ENCODE measurements at regions not wholly inside any gene's neighbourhood (a gene's known extent, or its start where the extent isn't known, plus 50 kb on each side); places are given as distances from the start of the nearest gene placed in this dataset.

GRCh38 chr6:90434094-90434493, 137.5 kb upstream of the BACH2 start:
- DNase-seq, result no peak

DNA sequence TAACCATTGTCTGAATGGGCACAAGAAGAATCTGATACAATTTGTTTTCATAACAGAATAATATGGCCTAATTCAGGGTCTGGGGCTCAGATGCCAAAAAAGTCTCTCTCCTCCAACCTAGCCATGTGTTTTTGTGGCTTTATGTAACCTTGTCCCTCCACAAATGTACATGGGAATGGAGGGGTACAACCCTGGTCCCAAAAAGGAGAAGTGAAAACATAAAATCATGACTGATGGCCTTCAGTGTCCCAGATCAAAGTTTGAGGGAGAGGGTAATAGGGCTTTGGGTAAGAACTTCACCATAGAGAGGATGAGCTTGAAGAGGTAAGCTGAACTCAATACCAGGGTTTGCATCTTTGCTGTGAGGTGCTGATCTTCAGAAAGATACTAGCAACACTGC, 136.3 kb upstream of the BACH2 start:
- DNase-seq, result no peak

GRCh38 chr6:90432041-90432775, 135.6 kb upstream of the BACH2 start:
- DNase-seq, result no peak

- DNase-seq, result no peak
Observed at GRCh38 chr6:90431576-90431975, 134.9 kb upstream of the BACH2 start.

DNA sequence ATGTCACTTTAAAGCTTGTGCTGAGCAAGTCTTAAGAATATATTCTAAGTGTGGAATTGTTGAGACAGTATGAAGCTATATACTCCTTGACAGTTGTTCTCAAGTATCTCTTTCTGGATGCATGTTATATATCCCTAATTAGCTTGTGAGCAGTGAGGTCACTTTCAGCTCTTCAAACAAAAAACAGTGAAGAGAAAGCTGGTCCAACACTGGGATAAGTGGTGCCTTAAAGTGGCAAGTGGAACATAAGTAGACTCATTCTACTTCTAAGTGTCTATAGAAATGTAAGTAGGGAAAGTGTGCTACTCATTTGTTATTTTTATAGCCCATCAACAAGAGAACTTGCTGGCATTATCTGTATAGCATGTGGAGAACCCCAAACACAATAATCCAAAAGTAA, 133.1 kb upstream of the BACH2 start:
- DNase-seq, result no peak

- DNase-seq, result no peak
Observed at GRCh38 chr6:90428514-90428913, 131.9 kb upstream of the BACH2 start.

DNA sequence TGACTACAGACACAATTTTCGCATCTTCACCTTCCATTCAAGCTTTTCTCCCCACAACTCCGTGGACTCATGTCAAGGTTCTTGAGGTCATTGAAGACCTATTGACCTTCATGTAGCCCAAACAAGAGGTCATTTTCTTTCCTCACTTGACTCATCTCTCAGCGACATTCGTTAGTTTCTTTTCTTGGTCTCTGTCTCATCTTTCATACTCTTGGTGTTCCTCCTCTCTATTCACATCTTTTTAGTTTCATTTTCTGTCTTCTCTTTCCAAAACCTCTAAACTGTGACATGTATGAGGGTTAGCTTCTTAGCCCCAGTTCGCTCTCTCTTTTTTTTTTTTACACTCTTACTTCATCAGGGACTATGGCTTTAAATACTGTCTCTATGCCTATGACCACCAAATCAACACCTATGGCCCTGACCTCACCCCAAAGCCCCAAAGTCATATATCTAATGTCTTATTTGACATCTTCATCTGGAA, 128.6 kb upstream of the BACH2 start:
- no peak for DNase-seq

GRCh38 chr6:90424580-90424979, 127.9 kb upstream of the BACH2 start:
- no peak for DNase-seq

GRCh38 chr6:90421666-90422065, 125.0 kb upstream of the BACH2 start:
- DNase-seq, result no peak

DNA sequence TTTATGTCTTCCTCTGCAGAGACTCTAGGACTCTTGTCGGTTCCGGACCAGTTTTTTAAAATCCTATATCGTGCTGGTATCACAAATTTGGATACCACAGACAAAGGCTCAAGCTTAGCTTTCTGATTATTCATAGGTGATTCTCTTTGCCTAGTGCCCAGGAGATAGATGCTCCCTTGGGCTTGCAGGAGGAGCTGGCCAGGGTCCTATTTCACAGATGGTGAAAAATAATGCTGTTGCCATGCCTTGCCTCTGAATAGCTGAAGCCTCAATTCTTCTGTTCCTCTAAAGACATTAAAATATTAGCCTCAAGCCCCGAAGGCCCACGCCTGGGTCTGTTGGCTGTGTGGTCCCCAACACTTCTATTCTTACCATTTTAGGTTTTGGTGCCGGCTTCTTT, 123.9 kb upstream of the BACH2 start:
- DNase-seq, result no peak

GRCh38 chr6:90417385-90417784, 120.7 kb upstream of the BACH2 start:
- no peak for DNase-seq

DNA sequence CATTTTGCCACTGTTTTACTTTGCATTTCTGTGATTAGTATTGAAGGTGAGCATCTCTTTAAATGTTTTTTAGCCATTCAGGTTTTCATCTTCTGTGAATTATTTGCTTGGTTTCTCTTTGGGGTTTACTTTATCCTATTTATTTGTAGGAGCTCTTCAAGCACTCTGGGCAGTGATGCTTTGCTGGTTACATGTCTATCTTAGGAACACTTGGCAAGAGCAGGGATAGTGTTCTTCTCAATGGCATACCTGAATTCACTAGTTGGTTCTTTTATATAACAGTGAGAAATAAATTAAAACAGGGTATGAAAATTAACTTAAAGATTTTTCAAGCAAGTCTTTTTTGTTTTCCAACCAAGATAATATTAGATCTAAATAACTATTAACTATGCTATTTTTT, 119.7 kb upstream of the BACH2 start:
- DNase-seq, result no peak

GRCh38 chr6:90415178-90415577, 118.5 kb upstream of the BACH2 start:
- no peak for DNase-seq

GRCh38 chr6:90414352-90414751, 117.7 kb upstream of the BACH2 start:
- DNase-seq, result no peak

DNA sequence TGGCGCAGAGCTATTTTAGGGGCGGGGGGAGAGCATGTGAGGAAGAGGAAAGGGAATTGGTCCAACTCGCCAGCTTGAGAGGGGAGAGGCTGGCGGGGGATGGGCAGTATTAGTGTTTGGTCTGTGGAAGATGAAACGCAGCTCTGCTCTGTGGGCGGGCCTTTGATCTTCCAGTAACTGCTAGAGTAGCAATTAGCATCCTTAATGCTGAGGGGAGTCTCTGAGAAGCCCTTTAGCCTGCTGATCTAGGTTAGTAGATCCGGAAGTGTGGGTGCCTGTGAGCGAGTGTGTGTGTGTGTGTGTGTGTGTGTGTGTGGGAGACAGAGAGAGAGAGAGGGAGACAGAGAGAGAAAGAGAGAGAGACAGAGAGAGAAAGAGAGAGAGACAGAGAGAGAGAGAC, 117.2 kb upstream of the BACH2 start:
- peak; percentile 69 to 90 for DNase-seq

GRCh38 chr6:90413396-90413795, 116.8 kb upstream of the BACH2 start:
- no peak for DNase-seq

- no peak for DNase-seq
Observed at GRCh38 chr6:90412538-90413369, 116.1 kb upstream of the BACH2 start.

DNA sequence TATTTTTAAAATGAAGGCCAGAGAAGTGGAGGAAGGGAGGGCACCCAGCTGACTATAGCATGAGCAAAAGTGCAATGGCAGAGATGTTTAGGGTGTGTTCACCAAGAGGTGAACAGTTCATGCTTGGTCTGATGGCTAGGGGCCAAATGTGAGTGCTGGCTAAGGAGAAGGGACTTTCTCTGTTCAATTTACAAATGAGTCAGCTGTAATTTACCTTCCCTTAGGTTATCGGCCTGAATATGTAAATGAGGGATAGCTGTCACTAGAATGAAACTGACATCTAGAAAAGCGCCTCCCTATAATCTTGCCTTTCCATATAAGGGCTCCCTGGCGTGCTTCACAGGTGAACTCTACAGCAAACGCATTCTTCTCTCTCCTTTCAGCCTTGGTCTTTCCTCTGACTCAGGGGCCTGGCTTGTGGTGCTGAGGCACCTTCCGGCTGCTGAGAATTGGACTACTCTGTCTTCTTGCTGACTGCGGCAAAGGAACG, 114.7 kb upstream of the BACH2 start:
- peak; percentile 40 to 64 for DNase-seq

DNA sequence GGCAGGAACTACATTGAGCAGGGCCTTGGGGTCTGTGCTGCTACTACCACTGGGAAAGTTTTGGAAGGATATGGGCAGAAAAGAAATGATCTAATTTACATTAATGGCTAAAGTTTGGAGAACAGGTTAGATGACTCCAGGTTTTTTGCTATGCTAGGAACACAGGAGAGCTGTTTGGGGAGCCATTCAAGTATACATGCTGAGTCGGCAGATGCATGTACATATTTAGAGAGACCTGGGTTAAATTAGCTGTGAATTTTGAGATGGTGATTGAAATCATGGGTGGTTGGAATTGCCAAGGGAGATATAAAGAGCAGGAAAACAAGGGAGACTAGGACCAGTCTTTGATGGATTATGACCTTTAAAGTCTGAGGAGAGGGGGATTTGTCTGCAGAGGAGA, 113.1 kb upstream of the BACH2 start:
- no peak for DNase-seq

- DNase-seq, result no peak
Observed at GRCh38 chr6:90406957-90407356, 110.3 kb upstream of the BACH2 start.

DNA sequence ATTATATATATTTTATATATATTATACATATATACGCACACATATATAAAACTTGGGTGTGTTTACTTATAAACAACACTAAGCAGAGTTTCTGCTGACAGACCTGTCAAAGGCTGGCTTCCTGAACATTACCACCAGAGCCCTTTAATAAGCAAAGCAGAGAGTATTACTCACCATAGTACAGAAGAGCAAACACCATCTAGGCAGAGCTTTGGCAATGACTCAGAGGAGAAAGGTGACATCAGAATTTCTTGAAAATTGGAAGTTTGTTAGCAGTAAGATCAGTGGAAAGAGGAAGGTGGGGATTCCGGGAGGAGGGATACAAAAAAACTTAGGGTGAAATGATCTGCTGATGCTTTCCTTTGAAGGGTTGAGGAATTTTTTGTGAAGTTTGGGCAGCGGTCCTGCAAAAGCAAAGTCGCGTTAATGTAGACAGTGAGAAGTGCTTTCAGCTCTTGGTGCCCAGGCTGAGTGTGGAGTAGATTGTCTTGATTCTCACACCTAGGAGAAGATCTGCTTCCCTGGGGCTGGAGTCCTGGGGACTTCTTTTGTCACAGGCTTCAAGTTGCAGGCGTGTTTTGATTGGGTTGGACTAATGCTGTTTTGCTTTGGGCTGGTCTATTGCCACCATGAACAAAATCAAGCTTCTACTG, 109.6 kb upstream of the BACH2 start:
- DNase-seq, result peak in 1 of 2 experiments; percentile 31

DNA sequence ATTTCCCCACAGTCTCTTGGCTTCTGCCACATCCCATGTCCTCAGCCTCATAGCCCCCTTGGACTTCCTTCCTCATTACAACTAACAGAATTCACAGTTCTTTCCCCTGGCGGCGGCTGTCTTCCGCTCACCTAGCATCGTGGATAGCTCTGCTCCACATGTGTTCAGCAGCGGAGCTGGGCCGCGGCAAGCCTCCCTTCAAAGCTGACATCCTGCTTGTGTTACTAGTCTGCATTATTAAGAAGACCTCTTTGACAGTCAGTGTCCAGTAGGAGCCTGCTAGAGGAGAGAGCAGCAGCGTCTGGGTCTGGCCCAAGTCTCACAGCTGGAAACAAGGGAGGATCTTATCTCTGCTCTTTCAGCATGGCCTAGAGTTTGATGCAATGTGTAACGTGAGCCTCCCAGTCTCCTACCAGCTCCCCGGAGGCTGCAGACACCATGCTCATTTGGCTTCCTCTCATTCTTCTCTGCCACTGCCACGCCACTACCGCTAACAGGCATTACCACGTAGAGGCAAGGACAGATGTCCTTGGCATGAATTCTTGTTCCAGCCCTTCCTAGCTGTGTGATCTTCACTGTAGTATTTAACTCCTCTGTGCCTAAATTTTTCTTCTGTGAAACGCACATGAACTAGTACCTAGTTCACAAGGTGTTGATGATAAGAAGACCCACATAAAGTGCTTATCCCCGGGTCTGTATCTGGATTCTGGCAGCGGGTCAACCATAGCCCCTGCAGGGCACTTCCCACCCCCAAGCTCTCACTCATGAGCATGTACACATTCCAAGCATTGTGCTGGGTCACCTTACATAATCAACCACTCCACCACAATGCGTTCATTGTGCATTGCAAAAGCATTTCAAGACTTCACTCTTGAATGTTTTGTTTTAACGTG, 107.1 kb upstream of the BACH2 start:
- DNase-seq, result no peak

GRCh38 chr6:90402831-90403192, 106.2 kb upstream of the BACH2 start:
- no peak for DNase-seq

All from stimulated activated CD4-positive, alpha-beta T cell treated with anti-CD3 and anti-CD28 coated beads, Interleukin-4, amount 100 ng/mL, for 4 hours (primary cell).